OCI-LY3 (cell line): ENCODE measurements at regions not wholly inside any gene's neighbourhood (a gene's known extent, or its start where the extent isn't known, plus 50 kb on each side); places are given as distances from the start of the nearest gene placed in this dataset.

Experiments used
- CTCF ChIP-seq: fragments of 200-600, 300-600 bp; sonication (generic); IDR thresholded peaks from 2 replicates; pipeline ENCODE4 v1.5.1; 2014; ENCODE audit warnings: antibody characterized with exemption, low read length, low read depth
- EZH2phosphoT487 ChIP-seq: fragments of 200-600 bp; shearing (Covaris generic); IDR thresholded peaks from 2 replicates; pipeline ENCODE4 v1.6.1; 2018; ENCODE audit warnings: antibody characterized with exemption, mixed run types, low read depth

DNA sequence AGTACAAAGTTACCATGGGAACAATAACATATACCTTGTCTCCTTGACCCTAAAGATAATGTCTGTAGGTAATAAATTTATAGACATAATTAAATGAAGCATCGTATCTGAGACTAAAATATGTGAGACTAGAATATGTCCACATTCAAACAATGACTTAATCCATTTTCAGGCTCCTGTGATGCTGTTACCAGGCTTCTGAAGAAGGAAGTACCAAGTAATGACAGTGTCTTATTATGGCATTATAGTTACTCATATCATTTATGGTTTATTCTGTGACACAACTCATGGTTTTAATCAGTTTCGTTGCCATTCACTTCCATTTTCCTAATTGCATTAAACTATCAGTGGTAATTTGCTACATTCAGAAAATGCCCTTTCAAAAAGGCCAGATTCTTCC lies 100.6 kb upstream of the GPM6B start:
- no peak for TF ChIP-seq EZH2phosphoT487
- no peak for TF ChIP-seq CTCF
